ENCODE measurements at regions not wholly inside any gene's neighbourhood (a gene's known extent, or its start where the extent isn't known, plus 50 kb on each side); places are given as distances from the start of the nearest gene placed in this dataset.
"Not testable (repeated sequence)": the region's sequence is repeated elsewhere in the genome, so short reads cannot be mapped to it uniquely, and the experiment has no call there.

DNA sequence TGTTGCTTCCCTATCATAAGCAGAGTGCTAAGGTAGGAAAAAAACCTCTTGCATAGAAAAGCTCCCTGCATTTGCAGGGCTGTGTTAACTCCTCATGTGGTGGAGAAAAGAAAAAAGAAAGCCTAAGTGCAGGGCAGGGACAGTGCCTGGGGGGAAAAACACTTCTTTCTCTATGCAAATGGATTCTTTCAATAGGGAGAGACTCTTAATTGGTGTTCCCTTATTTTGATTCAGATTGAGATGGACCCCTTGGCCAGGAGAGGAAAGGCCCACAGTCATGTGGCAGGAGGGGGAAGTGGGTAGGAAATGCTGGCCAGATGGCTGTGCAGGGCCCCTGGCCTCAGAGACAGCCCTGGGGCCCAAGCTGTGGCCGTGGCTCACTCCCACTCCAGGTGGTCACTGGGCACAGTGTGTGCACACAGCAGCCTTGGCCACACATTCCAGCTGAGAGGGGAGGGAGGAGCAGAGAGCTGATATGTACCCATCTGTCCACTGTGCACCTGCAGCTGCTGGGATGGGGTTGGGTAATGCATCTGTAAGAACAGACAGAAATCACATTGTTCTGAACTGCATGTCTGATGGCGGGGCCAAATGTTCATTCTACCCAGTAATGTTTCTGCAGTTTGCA, 410.4 kb downstream of the DSC3 start:
- peak; percentile 83 for DNase-seq (ENCODE audit: low read depth, low spot score)

DNA sequence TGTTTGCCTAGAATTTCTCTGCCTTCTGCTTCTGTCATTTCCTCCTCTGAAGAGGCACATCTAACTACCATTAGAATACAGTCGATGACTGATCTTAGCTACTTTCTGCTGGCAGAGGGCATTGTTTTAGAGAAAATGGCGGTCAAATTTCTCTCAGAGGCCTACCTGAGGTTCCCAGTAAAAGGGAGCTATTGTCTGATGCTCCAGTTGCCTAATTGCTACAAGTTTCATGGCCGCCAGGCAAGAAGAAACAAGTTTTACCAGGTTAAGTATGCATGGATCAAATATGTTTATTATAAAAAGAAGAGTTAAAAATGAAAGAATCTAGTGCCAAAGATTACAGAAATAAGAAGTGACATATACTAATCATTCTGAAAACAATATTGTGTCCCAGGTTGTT, 416.6 kb downstream of the DSC3 start:
- no peak for DNase-seq (ENCODE audit: low read depth, low spot score)

DNA sequence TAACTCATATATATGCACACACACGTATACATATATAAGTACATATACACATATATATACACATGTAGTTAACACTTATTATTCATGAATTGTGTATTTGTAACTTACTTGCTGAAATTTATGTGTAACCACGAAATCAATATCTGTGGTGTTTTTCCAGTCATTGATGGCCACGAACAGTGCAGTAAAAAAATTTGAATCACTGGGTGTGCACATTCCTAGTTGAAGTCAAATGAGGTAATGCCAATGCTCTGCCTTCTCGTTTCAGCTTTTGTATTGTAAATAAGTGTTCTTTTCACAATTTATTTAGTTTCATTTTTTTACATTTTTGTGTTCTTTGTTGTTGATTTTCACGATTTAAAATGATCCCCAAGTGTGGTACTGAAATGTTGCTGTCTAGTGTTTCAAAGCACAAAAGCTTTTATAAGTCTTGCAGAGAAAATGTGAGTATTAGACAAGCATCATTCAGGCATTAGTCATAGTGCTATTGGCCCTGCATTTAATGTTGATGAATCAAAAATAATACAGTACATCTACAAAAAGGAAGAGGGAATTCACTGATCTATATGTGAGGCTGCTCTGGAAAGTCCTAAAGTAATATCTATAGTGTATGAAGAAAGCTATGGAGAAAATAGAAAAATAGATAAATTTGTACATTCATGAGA, 419.0 kb downstream of the DSC3 start:
- DNase-seq (ENCODE audit: low read depth, low spot score), result no peak

DNA sequence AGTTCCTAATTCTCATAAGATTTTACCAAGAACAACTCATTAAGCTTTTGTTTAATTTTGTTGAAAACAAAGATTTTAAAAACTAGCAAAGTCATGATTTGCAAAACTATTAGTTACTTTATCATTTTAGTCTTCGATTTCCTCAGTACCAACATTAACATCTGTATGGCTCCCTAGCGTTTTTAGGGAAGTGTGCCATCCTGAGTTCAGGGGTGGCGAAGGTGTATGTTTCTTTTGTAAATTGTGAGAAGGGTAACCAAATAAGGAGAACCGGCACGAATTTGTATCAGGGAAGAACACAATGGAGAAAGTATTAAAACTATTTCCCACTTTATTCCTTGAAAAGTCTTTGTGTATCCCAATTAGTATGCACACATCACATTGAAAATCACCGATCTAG, 419.9 kb downstream of the DSC3 start:
- no peak for DNase-seq (ENCODE audit: low read depth, low spot score)

DNA sequence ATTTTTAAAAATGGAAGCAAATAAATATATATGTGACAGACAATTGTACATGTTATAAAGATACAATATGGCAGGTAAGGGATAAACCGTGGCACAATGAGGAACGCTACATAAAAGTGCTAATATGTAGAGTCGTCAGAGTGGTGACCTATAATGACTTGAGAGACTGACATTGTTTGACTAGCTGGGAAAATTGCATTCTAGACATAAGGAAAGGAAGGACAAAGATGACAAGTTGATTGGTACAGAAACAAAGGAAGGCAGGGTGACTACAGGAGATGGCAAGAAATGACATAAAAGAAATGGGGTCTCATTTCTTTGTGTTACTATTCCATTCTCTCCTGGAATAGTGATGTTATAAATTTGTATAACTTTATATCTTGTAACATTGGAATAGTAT, 420.4 kb downstream of the DSC3 start:
- DNase-seq (ENCODE audit: low read depth, low spot score), result no peak

DNA sequence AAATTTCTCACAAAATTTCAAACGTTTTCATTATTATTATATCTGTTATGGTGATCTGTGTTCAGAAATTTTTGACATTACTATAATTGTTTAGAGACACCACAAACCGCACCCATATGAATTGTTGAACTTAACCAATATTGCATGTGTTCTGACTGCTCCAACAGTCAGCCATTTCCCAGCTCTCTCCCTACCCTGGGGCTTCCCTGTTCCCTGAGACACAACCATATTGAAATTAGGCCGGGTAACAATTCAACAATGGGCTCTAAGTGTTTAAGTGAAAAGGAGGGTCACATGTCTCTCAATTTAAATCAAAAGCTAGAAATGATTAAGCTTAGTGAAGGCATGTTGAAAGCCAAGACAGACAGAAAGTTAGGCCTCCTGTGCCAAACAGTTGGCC, 424.0 kb downstream of the DSC3 start:
- no peak for DNase-seq (ENCODE audit: low read depth, low spot score)

DNA sequence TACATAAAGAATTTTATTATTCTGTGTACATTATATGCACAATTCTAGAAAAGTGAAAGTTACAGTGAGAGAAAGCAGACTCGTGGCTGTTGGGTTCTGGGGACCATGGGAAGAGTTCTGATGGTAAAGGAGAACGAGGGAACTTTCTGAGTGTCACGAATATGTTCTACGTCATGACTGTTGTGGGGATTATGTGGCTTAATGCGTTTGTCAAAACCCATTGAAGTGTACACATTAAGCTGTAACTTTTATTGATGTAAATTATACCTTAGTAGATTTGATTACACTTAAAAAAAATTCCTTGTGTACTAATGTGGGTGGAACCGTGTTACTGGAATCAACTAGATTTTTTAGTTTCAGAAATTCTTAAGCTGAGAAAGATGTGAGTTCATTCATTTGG, 426.1 kb downstream of the DSC3 start:
- DNase-seq (ENCODE audit: low read depth, low spot score), result no peak

DNA sequence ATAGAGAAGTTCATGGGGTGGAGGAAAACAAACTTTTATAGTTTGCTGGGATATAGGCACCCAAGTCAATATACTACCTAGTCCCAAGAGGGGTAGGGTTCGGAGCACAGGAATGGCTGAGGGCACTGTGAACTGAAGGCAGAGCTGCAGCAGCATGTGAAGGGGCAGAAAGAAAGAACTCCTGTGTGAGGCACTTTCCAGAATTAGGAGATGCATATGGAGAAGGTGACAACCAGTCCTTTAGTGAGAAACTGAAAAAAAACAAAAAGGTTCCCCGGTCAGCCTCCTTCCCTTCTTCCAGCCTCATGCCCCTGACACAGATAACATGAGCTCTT, 429.1 kb downstream of the DSC3 start:
- peak; percentile 13 for DNase-seq (ENCODE audit: low read depth, low spot score)

DNA sequence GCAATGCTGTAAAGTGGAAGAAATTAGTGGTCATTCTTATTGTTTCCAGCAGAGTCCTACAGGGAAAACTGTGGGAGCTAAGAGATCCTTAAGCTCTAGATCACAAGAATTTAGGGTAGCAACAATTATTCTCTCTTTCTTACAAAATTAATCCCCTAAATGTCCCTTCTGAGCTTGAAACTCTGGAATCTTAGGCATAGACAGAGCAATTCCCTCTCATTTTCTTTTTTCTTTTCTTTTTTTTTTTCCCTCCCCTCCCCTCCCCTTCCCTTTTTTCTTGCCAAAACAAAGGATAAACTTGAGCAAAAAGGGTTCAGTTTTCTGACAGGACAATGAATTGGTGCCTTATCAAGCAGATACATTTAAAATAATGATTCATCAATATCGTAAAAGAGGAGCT, 441.0 kb downstream of the DSC3 start:
- no peak for DNase-seq (ENCODE audit: low read depth, low spot score)

DNA sequence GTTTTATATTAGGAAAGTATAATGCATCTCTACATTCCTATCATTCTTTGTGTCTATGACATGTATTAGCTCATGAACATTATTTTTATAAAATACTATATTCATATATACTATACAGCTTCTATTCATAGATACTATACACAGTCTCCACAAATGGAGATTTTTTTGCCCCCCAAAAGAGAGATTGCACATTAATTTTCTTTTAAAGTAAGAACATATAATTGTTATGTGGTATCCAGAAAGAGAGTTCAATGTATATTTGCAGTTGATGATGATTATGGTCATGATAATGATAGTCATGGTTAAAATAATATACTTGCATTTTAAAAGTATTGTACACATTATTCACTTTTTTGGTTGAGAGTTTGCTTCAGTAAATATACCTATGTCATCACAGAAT, 445.3 kb downstream of the DSC3 start:
- no peak for DNase-seq (ENCODE audit: low read depth, low spot score)

DNA sequence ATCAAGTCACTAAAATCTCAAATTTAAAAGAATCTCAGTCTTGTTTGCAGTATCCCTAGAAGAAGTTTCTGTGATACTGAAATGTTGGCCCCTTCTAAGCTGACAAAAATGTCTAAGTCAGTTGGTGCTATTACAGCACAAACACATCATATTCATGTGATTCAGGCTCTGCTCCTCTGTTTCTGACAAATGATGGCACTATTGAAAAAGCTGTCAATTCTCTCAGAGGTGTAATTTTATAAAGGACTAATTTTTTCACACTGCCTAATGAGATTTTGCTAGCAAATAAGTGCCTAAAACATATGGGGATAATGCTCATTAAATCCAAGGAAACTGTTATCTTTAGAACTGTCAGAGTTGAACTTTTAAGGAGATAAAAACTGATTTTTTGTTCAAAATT, 445.9 kb downstream of the DSC3 start:
- DNase-seq (ENCODE audit: low read depth, low spot score), result no peak

DNA sequence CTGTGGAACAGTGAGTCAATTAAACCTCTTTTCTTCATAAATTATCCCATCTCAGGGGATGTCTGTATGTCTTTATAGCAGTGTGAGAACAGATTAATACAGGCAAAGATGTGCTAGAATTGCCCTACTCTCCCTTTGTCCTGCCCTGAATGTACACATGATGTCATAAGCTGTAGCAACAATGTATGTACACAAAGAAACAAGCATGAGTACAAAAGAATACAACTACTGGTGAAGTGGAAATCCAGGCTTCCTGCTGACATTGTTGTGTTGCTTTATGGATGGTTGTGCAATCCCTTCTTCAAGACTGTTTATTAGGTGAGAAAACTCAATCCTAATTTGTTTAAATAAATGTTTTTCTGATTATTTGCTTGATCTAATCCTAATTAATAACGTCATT, 446.6 kb downstream of the DSC3 start:
- DNase-seq (ENCODE audit: low read depth, low spot score), result no peak

DNA sequence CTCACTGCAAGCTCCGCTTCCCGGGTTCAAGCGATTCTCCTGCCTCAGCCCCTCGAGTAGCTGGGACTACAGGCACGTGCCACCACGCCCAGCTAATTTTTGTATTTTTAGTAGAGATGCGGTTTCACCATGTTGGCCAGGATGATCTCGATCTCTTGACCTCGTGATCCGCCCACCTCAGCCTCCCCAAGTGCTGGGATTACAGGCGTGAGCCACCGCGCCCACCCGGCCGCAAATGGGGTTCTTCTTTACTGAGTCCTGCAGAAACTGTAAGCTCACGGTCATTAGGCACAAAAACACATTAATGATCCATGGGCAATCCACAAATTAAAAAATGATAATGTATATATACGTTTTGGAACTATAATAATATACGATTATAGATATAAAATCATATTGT, 447.6 kb downstream of the DSC3 start:
- not testable (repeated sequence) for DNase-seq (ENCODE audit: low read depth, low spot score)

DNA sequence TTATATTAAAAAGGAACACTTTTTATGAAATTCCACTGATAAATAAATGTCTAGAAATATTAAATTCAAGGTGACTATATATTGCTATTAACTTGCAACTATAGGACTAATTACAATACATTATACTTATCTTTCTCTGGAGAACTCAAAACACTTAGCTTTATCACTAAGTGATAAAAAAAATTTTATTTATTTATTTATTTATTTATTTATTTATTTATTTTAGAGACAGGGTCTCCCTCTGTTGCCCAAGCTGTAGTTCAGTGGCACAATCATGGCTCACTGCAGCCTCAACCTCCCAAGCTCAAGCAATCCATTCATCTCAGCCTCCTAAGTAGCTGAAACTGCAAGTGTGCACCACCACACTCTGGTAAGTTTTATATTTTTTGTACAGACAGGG, 451.1 kb downstream of the DSC3 start:
- DNase-seq (ENCODE audit: low read depth, low spot score), result no peak

DNA sequence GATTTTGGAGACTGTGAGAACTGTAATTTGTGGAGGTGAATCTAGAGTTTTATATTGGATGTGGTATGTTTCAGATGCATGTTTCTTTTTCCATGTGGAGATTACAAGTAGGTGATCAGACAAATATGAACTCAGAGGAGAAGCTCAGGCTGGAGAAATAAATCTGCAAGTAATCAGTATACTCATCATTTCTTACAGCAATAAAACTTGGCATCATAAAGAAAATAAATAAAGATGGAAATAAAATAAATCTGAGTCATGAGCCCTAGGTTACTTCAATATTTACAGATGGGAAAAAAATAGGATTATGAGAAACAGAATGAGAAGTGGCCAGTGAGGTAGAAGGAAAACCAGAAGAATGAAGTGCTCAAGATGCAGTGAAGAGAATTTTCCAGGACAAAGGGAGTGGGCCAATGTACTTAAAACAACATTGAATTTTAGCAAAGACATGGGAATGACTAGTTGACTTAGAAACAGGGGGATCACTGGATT, 453.8 kb downstream of the DSC3 start:
- no peak for DNase-seq (ENCODE audit: low read depth, low spot score)

DNA sequence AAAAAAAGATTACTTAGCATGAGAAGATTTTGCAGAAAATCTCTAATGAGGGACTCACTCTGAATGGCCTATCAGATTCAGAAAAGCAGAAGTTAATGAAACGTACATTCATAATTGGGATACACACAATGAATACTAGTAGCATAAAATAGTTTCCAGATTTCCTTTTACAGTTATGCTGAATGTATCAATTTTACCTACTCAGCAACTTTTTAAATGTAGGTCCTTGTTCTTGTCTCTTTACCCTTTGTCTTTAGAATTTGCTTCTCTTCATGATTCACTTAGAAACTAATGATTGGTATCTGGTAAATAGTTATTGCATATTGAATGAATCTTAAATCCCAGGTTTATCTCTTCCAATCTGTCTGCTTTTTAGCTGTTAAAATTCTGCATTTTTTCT, 458.8 kb downstream of the DSC3 start:
- no peak for DNase-seq (ENCODE audit: low read depth, low spot score)

DNA sequence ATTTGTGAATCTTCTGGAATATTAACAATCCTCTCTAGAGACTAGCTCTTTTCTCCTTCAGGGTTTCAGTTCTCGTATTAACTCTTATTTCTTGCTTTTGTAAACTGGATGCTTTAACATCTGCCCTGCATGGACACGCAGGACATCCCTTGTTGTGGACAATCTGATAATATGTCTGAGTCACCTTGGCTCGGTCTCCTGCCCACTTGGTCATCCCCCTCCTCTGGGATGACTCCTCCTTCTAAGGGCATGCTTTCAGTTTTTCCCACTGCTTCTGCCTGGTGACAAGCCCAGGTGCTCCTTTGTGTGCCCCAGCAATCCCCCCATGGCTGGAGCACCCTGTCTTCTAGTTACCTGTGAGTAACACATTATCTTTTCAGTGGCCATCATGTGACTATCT, 460.5 kb downstream of the DSC3 start:
- no peak for DNase-seq (ENCODE audit: low read depth, low spot score)

DNA sequence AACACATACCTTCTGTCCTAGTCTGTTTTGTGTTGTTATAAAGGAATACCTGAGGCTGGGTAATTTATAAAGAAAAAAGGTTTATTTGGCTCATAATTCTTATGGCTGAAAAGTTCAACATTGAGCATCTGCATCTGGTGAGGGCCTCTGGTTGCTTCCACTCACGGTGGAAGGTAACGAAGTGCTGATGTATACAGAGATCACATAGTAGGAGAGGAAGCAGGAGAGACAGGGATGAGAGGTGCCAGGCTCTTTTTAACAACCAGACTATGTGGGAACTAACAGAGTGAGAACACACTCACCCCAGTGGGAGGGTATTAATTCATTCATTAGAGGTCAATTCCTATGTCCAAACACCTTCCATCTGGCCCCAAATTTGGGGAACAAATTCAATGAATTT, 463.8 kb downstream of the DSC3 start:
- no peak for DNase-seq (ENCODE audit: low read depth, low spot score)

DNA sequence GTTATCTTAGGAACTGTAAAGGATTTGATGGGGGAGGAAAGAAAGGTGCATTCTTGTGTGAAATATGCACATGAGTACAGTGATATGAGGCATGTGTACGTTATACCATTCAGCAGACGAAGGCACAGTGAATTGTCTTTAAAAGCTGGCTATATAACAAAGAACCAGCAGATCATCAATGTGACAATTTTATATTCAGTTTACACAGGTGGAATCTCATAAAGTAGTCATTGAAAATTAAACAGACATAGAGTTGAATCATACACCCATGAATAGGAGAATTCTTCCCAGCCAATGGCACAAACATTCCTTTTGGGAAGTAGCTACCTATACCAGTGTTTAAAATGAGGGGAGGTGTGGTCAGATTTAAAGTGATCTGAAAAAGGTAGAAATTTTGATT, 470.3 kb downstream of the DSC3 start:
- DNase-seq (ENCODE audit: low read depth, low spot score), result no peak

DNA sequence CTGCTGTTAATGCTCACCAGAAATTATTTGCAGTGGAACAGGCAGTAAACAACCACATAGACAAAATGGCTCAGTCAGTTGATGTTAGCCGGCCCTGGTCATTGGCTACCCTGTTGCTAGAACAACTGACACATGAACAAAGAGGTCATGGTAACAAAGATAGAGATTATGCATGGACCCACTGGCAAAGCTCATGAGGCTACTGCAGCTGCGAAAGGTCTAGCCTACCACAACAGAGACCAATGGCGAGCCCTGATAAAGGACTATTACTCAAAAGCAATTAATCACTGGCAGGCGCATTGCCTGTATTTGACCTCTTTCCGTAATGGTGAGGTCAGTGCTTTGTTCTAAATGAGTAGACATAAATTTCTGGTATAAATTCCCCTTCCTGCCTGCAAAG, 474.2 kb downstream of the DSC3 start:
- no peak for DNase-seq (ENCODE audit: low read depth, low spot score)

DNA sequence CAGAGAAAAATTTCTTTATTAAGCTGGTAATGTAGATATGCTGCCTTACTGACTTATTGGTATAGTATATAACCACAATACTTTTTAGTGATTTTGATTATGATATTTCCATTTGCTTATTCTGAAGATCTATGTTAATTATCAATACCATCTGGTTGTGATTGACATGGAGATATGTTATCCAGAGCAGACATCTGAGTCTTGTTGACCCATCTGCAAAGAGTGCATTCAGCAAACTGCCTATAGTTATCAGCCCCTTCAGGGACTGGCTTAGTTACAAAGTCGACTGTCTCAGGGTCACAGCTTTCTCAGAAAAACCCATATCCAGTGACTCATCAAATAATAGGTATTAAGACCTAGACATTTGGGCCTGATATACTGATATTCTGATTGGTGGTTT, 475.7 kb downstream of the DSC3 start:
- no peak for DNase-seq (ENCODE audit: low read depth, low spot score)

DNA sequence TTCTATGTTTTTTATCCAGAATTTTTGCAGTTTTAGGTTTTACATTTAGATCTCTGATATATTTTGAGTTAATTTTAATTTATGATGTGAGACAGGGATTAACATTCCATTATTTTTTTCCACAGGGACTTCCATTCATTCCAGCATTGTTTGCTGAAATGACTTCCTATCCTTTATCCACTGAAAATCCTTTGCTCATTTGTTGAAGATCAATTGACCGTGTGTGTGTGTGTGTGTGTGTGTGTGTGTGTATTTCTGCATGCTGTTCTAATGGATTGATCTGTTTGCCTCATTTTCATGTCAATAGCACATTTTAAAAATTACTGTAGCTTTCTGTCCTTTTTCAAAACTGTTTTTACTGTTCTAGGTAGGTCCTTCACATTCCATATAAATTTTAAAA, 480.3 kb downstream of the DSC3 start:
- no peak for DNase-seq (ENCODE audit: low read depth, low spot score)

DNA sequence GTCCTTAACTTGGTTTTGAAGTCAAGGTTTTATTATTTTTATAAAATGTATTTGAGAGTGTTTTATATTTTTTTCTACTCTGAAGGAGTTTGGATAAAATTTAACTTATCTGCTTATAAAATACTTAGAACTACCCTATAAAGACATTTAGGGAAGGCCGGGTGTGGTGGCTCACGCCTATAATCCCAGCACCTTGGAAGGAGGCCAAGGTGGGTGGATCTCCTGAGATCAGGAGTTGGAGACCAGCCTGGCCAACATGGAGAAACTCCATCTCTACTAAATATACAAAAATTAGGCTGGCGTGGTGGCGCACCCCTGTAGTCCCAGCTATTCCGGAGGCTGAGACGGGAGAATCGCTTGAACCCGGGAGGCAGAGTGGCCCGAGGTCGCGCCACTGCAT, 486.4 kb downstream of the DSC3 start:
- no peak for DNase-seq (ENCODE audit: low read depth, low spot score)

DNA sequence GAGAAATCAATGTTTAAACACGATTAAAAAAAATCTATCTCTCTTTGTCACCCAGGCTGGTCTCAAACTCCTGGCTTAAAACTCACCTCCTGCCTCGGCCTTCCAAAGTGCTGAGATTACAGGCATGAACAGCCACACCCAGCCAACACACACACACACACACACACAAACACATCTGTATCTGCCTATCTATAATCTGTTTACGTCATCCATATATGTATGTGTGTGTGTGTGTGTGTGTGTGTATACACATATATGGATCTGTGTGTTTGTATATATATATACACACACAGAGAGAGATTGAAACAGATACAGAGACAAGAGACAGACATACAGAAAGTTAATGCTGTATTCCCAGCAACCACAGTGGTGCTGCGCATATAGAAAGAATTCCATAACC, 497.1 kb downstream of the DSC3 start:
- DNase-seq (ENCODE audit: low read depth, low spot score), result no peak
